ENCODE measurements at regions not wholly inside any gene's neighbourhood (a gene's known extent, or its start where the extent isn't known, plus 50 kb on each side); places are given as distances from the start of the nearest gene placed in this dataset.

DNA sequence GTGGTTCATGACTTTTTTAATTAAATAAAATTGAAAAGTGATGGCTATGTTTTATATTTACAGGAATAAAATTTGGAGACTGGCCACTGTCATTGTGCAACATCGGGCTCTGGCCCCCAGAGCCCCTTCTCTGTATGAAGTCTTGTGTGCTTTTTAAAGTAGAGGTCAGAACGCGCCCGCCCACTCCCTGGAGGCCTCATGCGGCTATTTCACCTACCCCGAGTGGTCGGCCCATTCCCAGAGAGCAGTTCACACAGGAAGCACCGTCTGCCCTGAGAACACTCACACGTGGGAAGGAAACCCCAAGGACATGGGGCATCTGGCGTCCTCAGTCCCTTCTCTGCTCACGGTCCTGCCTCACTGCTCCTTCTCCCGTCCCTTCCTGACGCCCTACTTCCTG lies 296.9 kb upstream of the SALL3 start:
- TF ChIP-seq, protein P1, sequence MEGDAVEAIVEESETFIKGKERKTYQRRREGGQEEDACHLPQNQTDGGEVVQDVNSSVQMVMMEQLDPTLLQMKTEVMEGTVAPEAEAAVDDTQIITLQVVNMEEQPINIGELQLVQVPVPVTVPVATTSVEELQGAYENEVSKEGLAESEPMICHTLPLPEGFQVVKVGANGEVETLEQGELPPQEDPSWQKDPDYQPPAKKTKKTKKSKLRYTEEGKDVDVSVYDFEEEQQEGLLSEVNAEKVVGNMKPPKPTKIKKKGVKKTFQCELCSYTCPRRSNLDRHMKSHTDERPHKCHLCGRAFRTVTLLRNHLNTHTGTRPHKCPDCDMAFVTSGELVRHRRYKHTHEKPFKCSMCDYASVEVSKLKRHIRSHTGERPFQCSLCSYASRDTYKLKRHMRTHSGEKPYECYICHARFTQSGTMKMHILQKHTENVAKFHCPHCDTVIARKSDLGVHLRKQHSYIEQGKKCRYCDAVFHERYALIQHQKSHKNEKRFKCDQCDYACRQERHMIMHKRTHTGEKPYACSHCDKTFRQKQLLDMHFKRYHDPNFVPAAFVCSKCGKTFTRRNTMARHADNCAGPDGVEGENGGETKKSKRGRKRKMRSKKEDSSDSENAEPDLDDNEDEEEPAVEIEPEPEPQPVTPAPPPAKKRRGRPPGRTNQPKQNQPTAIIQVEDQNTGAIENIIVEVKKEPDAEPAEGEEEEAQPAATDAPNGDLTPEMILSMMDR (IDR thresholded peaks at IDR 0.05): no peak
- TF ChIP-seq POLR2A (IDR thresholded peaks at IDR 0.05) (no peak), EP300 (IDR thresholded peaks at IDR 0.05) (no peak)

Data from sigmoid colon (tissue), 4 donors.